H1 (cell line): ENCODE measurements at regions not wholly inside any gene's neighbourhood (a gene's known extent, or its start where the extent isn't known, plus 50 kb on each side); places are given as distances from the start of the nearest gene placed in this dataset.

Source experiments
- CTCF ChIA-PET: fragments of 300-600 bp; sonication (Branson Sonifier 250); formaldehyde crosslinking; loops from one replicate; lab custom pipeline; 2021; ENCODE audit not compliant: partially characterized antibody; lab: Charles Lee
- POLR2A ChIA-PET: fragments of 300-600 bp; sonication (Branson Sonifier 250); formaldehyde crosslinking; loops from one replicate; lab custom pipeline; 2021; ENCODE audit warnings: inconsistent platforms; ENCODE audit not compliant: partially characterized antibody; lab: Charles Lee
- DNase-seq, 2 experiments: peaks; one replicate each; pipeline versions ENCODE4 v3.0.0 to v3.0.0-alpha.2; 2010 to 2022; ENCODE audit warnings: low spot score in 2 of 2, low read depth in 1 of 2, mixed read lengths in 1 of 2
- FAIRE-seq: peaks from 2 replicates; lab custom pipeline; 2011; peaks lifted over from hg19 to GRCh38; lab: Jason Lieb, UNC
- H2AFZ ChIP-seq: 2 replicates; pipeline ENCODE4 v1.8.1; 2012; ENCODE audit warnings: low read length, inconsistent platforms
- H2AK5ac ChIP-seq: 2 replicates; pipeline ENCODE4 v1.6.1; 2013; ENCODE audit warnings: low read depth, low read length
- H2BK120ac ChIP-seq: replicated peaks from 2 replicates; pipeline ENCODE3; 2013; ENCODE audit warnings: low read depth, low read length, inconsistent platforms
- H2BK12ac ChIP-seq: 2 replicates; pipeline ENCODE4 v1.6.1; 2013; ENCODE audit warnings: low read depth, low read length
- H2BK15ac ChIP-seq: 2 replicates; pipeline ENCODE4 v1.6.1; 2013; ENCODE audit warnings: low read length
- H2BK20ac ChIP-seq: 2 replicates; pipeline ENCODE4 v1.6.1; 2013; ENCODE audit warnings: low read length
- H2BK5ac ChIP-seq: 2 replicates; pipeline ENCODE4 v1.6.1; 2013; ENCODE audit warnings: low read depth, low read length
- H3K14ac ChIP-seq: 2 replicates; pipeline ENCODE4 v1.6.1; 2013; ENCODE audit warnings: inconsistent platforms; ENCODE audit not compliant: insufficient read length
- H3K18ac ChIP-seq: 2 replicates; pipeline ENCODE4 v1.6.1; 2013; ENCODE audit warnings: low read length; ENCODE audit errors: extremely low read depth
- H3K23ac ChIP-seq: 2 replicates; pipeline ENCODE4 v1.6.1; 2013; ENCODE audit warnings: inconsistent platforms; ENCODE audit not compliant: insufficient read length
- H3K23me2 ChIP-seq: 2 replicates; pipeline ENCODE4 v1.6.1; 2013; ENCODE audit warnings: low read depth, low read length
- H3K27ac ChIP-seq: 2 replicates; pipeline ENCODE4 v1.6.1; 2011; ENCODE audit warnings: low read depth, low read length, inconsistent platforms
- H3K27me3 ChIP-seq, 4 experiments: replicated peaks in 1 of 4; 1 replicate in 1 of 4; 2 replicates in 3 of 4; pipeline versions ENCODE4 v1.6.1 to v1.8.1; 2011 to 2013; ENCODE audit warnings: low read length in 3 of 4, mild to moderate bottlenecking in 3 of 4, inconsistent platforms in 2 of 4, mixed read lengths in 2 of 4, moderate library complexity in 1 of 4; ENCODE audit not compliant: control insufficient read depth in 3 of 4, insufficient read depth in 3 of 4; ENCODE audit errors: extremely low read depth in 1 of 4
- H3K36me3 ChIP-seq, 4 experiments: 2 replicates each; pipeline versions ENCODE4 v1.6.1 to v1.8.1; 2011 to 2013; ENCODE audit warnings: mild to moderate bottlenecking in 4 of 4, low read length in 3 of 4, moderate library complexity in 2 of 4, control low read depth in 1 of 4, inconsistent platforms in 1 of 4; ENCODE audit not compliant: insufficient read depth in 4 of 4, control insufficient read depth in 2 of 4
- H3K4ac ChIP-seq: replicated peaks from 2 replicates; pipeline ENCODE3; 2013; ENCODE audit warnings: low read length, low read depth, mixed read lengths, inconsistent platforms; ENCODE audit not compliant: insufficient read length
- H3K4me1 ChIP-seq, 4 experiments: replicated peaks in 1 of 4; 1 replicate in 1 of 4; 2 replicates in 3 of 4; pipeline versions ENCODE4 v1.6.1 to v1.8.1; 2011 to 2013; ENCODE audit warnings: low read length in 3 of 4, inconsistent platforms in 2 of 4, mixed read lengths in 1 of 4; ENCODE audit not compliant: insufficient read depth in 4 of 4, control insufficient read depth in 3 of 4
- H3K4me2 ChIP-seq, 2 experiments: 2 replicates each; pipeline versions ENCODE4 v1.6.1 to v1.8.1; 2011 to 2013; ENCODE audit warnings: low read depth in 2 of 2, low read length in 2 of 2, control low read depth in 1 of 2, inconsistent platforms in 1 of 2, mild to moderate bottlenecking in 1 of 2; ENCODE audit not compliant: insufficient read depth in 1 of 2
- H3K4me3 ChIP-seq, 4 experiments: fragments of 200-600, 300-600 bp in 1 of 4; sonication (generic), shearing (Covaris generic), sonication (Bioruptor Twin) in 1 of 4; 2 replicates each; pipeline versions ENCODE4 v1.5.1 to v1.8.1; 2011 to 2016; ENCODE audit warnings: low read length in 4 of 4, low read depth in 3 of 4, control low read depth in 2 of 4, inconsistent platforms in 2 of 4, mild to moderate bottlenecking in 2 of 4, mixed read lengths in 1 of 4, moderate library complexity in 1 of 4; ENCODE audit not compliant: insufficient read depth in 2 of 4; ENCODE audit errors: extremely low read depth in 1 of 4
- H3K56ac ChIP-seq: replicated peaks from 2 replicates; pipeline ENCODE3; 2013; ENCODE audit warnings: low read depth, mild to moderate bottlenecking, mixed read lengths, low read length, inconsistent platforms; ENCODE audit not compliant: insufficient read length
- H3K79me1 ChIP-seq: 2 replicates; pipeline ENCODE4 v1.6.1; 2013; ENCODE audit warnings: low read depth, low read length, control low read depth
- H3K79me2 ChIP-seq, 2 experiments: 2 replicates each; pipeline versions ENCODE4 v1.6.1 to v1.8.1; 2012 to 2013; ENCODE audit warnings: low read length in 2 of 2, mild to moderate bottlenecking in 2 of 2, inconsistent platforms in 1 of 2; ENCODE audit not compliant: insufficient read depth in 2 of 2, control insufficient read depth in 1 of 2
- H3K9ac ChIP-seq, 4 experiments: replicated peaks in 1 of 4; 1 replicate in 1 of 4; 2 replicates in 3 of 4; pipeline versions ENCODE4 v1.6.1 to v1.8.1; 2011 to 2013; ENCODE audit warnings: low read depth in 3 of 4, low read length in 3 of 4, control low read depth in 2 of 4, mild to moderate bottlenecking in 2 of 4, moderate library complexity in 2 of 4, inconsistent platforms in 1 of 4; ENCODE audit errors: extremely low read depth in 1 of 4
- H3K9me3 ChIP-seq, 2 experiments: 2 replicates each; pipeline versions ENCODE4 v1.6.1 to v1.8.1; 2012 to 2013; ENCODE audit warnings: mild to moderate bottlenecking in 2 of 2, moderate library complexity in 2 of 2, control low read depth in 1 of 2, inconsistent platforms in 1 of 2, low read depth in 1 of 2, low read length in 1 of 2, mixed read lengths in 1 of 2; ENCODE audit not compliant: insufficient read depth in 2 of 2
- H4K20me1 ChIP-seq, 2 experiments: replicated peaks in 1 of 2; 2 replicates each; pipeline versions ENCODE3 to v1.8.1; 2011 to 2013; ENCODE audit warnings: inconsistent platforms in 2 of 2, low read length in 2 of 2, mild to moderate bottlenecking in 1 of 2; ENCODE audit not compliant: insufficient read depth in 2 of 2, control insufficient read depth in 1 of 2
- H4K5ac ChIP-seq: 2 replicates; pipeline ENCODE4 v1.6.1; 2013; ENCODE audit warnings: low read length, low read depth, mixed read lengths, inconsistent platforms; ENCODE audit not compliant: insufficient read length
- H4K8ac ChIP-seq: 2 replicates; pipeline ENCODE4 v1.8.0; 2013; ENCODE audit warnings: mild to moderate bottlenecking, moderate library complexity, low read length, inconsistent platforms; ENCODE audit not compliant: insufficient read depth; ENCODE audit errors: extremely low read depth
- H4K91ac ChIP-seq: replicated peaks from 2 replicates; pipeline ENCODE3; 2013; ENCODE audit warnings: low read length, mixed read lengths, inconsistent platforms; ENCODE audit not compliant: insufficient read length
- ATF2 ChIP-seq: IDR thresholded peaks from 2 replicates; pipeline ENCODE4 v1.6.1; 2012; ENCODE audit warnings: low read length, inconsistent platforms
- BRCA1 ChIP-seq: IDR thresholded peaks from 2 replicates; pipeline ENCODE4 v1.6.1; 2012; ENCODE audit warnings: low read depth, low read length, improper control_type of control experiment
- CTCF ChIP-seq, 3 experiments: IDR thresholded peaks; 1 replicate in 2 of 3; 2 replicates in 1 of 3; pipeline versions ENCODE4 v1.5.1 to v1.6.1; 2011; ENCODE audit warnings: low read length in 3 of 3, mild to moderate bottlenecking in 3 of 3, inconsistent platforms in 2 of 3, low read depth in 1 of 3, moderate library complexity in 1 of 3; ENCODE audit not compliant: insufficient read depth in 1 of 3; ENCODE audit errors: control extremely low read depth in 1 of 3
- EP300 ChIP-seq, 2 experiments: IDR thresholded peaks; 1 replicate in 1 of 2; 2 replicates in 1 of 2; pipeline ENCODE4 v1.6.1; 2011 to 2012; ENCODE audit warnings: low read depth in 2 of 2, low read length in 2 of 2, mild to moderate bottlenecking in 2 of 2, borderline replicate concordance in 1 of 2, inconsistent platforms in 1 of 2, moderate library complexity in 1 of 2
- FOSL1 ChIP-seq: IDR thresholded peaks from 2 replicates; pipeline ENCODE4 v1.6.1; 2011; ENCODE audit warnings: mild to moderate bottlenecking, low read depth, low read length, moderate library complexity; ENCODE audit not compliant: insufficient read depth
- KDM1A ChIP-seq: fragments of 200-600, 300-600 bp; sonication (generic); IDR thresholded peaks from 2 replicates; pipeline ENCODE4 v1.7.1; 2016; ENCODE audit warnings: mild to moderate bottlenecking, low read length, borderline replicate concordance
- RBBP5 ChIP-seq: IDR thresholded peaks from 2 replicates; pipeline ENCODE4 v1.7.1; 2012; ENCODE audit warnings: low read depth, mild to moderate bottlenecking, inconsistent platforms, low read length, moderate library complexity, borderline replicate concordance
- RFX5 ChIP-seq: IDR thresholded peaks from 2 replicates; pipeline ENCODE4 v1.6.1; 2011; ENCODE audit warnings: low read depth, low read length, improper control_type of control experiment, borderline replicate concordance
- SIRT6 ChIP-seq: IDR thresholded peaks from one replicate; pipeline ENCODE4 v1.7.1; 2012; ENCODE audit warnings: low read length, inconsistent platforms
- SP1 ChIP-seq: IDR thresholded peaks from 2 replicates; pipeline ENCODE4 v1.6.1; 2011; ENCODE audit warnings: low read depth, low read length
- TEAD4 ChIP-seq: IDR thresholded peaks from 2 replicates; pipeline ENCODE4 v1.6.1; 2012; ENCODE audit warnings: low read depth, low read length, inconsistent platforms, mixed read lengths
- WGBS, 2 experiments: shearing (Covaris generic) in 1 of 2; methylation state at CpG; one replicate each; pipeline versions ENCODE4 v1.1.6 to v1.1.7; 2013 to 2015; ENCODE audit warnings: low lambda C conversion rate in 2 of 2, mixed read lengths in 2 of 2, inconsistent platforms in 1 of 2, low coverage in 1 of 2, missing lambda C conversion rate in 1 of 2; ENCODE audit not compliant: insufficient replicate concordance in 2 of 2, insufficient coverage in 1 of 2, insufficient read length in 1 of 2; ENCODE audit errors: extremely low coverage in 1 of 2, missing lambda C conversion rate in 1 of 2; 5-methylcytosine and 5-hydroxymethylcytosine counted together

GRCh38 chr10:58937423-58937822, 239.0 kb upstream of the PHYHIPL start:
- no peak overlapping the region for H2BK5ac ChIP-seq
- H3K27ac ChIP-seq = no peak overlapping the region
- no peak overlapping the region for H2BK15ac ChIP-seq
- H2AK5ac ChIP-seq = no peak overlapping the region
- H3K79me2 ChIP-seq = no peaks in the 10 kb centered on the region
- no peaks in the 10 kb centered on the region for H3K9me3 ChIP-seq
- H3K36me3 ChIP-seq = no peaks in the 10 kb centered on the region
- no peak overlapping the region for H3K18ac ChIP-seq
- H3K9ac ChIP-seq = no peak overlapping the region
- H3K23me2 ChIP-seq = no peaks in the 10 kb centered on the region
- H2BK120ac ChIP-seq = no peak overlapping the region
- H3K4me2 ChIP-seq = no peak overlapping the region
- H3K79me1 ChIP-seq = no peaks in the 10 kb centered on the region
- DNase-seq (no peak), FAIRE-seq (no peak)
- ChIA-PET CTCF (interaction anchor here (0.6 to 2.8 kb wide), 3 partner anchors 15 to 190 kb away, joined by 3 to 16 read pairs (median 3); no protein-coding TSS in a partner anchor), POLR2A (no interaction called here)
- no peak overlapping the region for H2AFZ ChIP-seq
- no peak overlapping the region for H4K91ac ChIP-seq
- H3K14ac ChIP-seq = no peak overlapping the region
- H4K20me1 ChIP-seq = no peaks in the 10 kb centered on the region
- H3K4ac ChIP-seq = no peak overlapping the region
- H3K4me1 ChIP-seq = no peaks in the 10 kb centered on the region
- H2BK20ac ChIP-seq = no peak overlapping the region
- no peak overlapping the region for H4K5ac ChIP-seq
- no peaks in the 10 kb centered on the region for H3K27me3 ChIP-seq
- H3K23ac ChIP-seq = no peak overlapping the region
- no peak overlapping the region for H2BK12ac ChIP-seq
- 95% methylated on average over 9 of the region's 9 CpGs; no CpG with 5 or more reads in 1 of the 2 experiments for WGBS, 2 experiments
- no peak overlapping the region for H3K56ac ChIP-seq
- H4K8ac ChIP-seq = no peak overlapping the region
- no peak overlapping the region for H3K4me3 ChIP-seq
- no peak for TF ChIP-seq RFX5
- TF ChIP-seq ATF2 = no peak
- TF ChIP-seq SP1 = no peak
- TF ChIP-seq FOSL1 = no peak
- no peak for TF ChIP-seq RBBP5
- TF ChIP-seq TEAD4 = no peak
- no peak for TF ChIP-seq CTCF (IDR thresholded peaks at IDR 0.05; ENCODE audit: control extremely low read depth in 1 of 3, insufficient read depth in 1 of 3, low read depth in 1 of 3, low read length in 3 of 3)
- TF ChIP-seq EP300 (IDR thresholded peaks at IDR 0.05; ENCODE audit: borderline replicate concordance in 1 of 2, low read depth in 2 of 2, low read length in 2 of 2) = no peak
- no peak for TF ChIP-seq BRCA1
- TF ChIP-seq SIRT6 = no peak
- TF ChIP-seq KDM1A = no peak
